ENCODE measurements at regions not wholly inside any gene's neighbourhood (a gene's known extent, or its start where the extent isn't known, plus 50 kb on each side); places are given as distances from the start of the nearest gene placed in this dataset.
"Not testable (repeated sequence)": the region's sequence is repeated elsewhere in the genome, so short reads cannot be mapped to it uniquely, and the experiment has no call there.

DNA sequence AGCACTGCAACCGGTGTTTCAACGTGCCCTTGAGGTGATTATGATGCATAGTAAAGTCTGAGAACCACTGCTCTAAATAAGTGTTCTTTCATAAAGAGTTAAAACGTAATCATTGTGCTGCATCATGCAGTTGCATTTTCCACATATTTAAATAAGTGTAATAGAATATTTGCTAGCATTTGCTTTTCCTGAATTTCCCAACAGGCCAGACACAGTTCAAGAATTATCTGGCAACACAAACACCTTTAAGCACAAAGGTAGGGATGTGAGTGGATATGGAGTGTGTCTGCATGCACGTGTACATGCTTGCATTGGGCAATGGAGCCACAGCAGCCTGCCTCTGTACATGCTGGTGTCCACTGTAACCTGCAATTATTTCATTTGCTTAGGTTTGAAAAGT, 193.6 kb upstream of the PIK3R1 start:
- H3K4me3 ChIP-seq (ENCODE audit: low read depth, low read length), result no peak overlapping the region
- no peaks in the 10 kb centered on the region for H3K27me3 ChIP-seq (ENCODE audit: control insufficient read depth, insufficient read depth, low read length)
- no peak overlapping the region for H3K9ac ChIP-seq (ENCODE audit: low read length)
- peaks cover 7% of the 10 kb centered on the region; the same call in 1 of the 2 replicates for H3K9me3 ChIP-seq (ENCODE audit: control insufficient read depth, insufficient read depth, low read depth, low read length)
- no peak overlapping the region for H3K27ac ChIP-seq (ENCODE audit: low read depth, low read length)
- no peaks in the 10 kb centered on the region for H3K36me3 ChIP-seq (ENCODE audit: control insufficient read depth, insufficient read depth, low read length)
- H3K4me1 ChIP-seq (ENCODE audit: control insufficient read depth, insufficient read depth, low read length), result peaks cover 28% of the 10 kb centered on the region

GRCh38 chr5:68021227-68021626, 194.3 kb upstream of the PIK3R1 start:
- Histone ChIP-seq H3K4me1 (ENCODE audit: control insufficient read depth, insufficient read depth, low read length) (peaks cover 21% of the 10 kb centered on the region), H3K36me3 (ENCODE audit: control insufficient read depth, insufficient read depth, low read length) (no peaks in the 10 kb centered on the region), H3K4me3 (ENCODE audit: low read depth, low read length) (no peak overlapping the region), H3K9ac (ENCODE audit: low read length) (no peak overlapping the region), H3K9me3 (ENCODE audit: control insufficient read depth, insufficient read depth, low read depth, low read length) (peaks cover 7% of the 10 kb centered on the region; the same call in 1 of the 2 replicates), H3K27me3 (ENCODE audit: control insufficient read depth, insufficient read depth, low read length) (no peaks in the 10 kb centered on the region), H3K27ac (ENCODE audit: low read depth, low read length) (no peak overlapping the region)

DNA sequence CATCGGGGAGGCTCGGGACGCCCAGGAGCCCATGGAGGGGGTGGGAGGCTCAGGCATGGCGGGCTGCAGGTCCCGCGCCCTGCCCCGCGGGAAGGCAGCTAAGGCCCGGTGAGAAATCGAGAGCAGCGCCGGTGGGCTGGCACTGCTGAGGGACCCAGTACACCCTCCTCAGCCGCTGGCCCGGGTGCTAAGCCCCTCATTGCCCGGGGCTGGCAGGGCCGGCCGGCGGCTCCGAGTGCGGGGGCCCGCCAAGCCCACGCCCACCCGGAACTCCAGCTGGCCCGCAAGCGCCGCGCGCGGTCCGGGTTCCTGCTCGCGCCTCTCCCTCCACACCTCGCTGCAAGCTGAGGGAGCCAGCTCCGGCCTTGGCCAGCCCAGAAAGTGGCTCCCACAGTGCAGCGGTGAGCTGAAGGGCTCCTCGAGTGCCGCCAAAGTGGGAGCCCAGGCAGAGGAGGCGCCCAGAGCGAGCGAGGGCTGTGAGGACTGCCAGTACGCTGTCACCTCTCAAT, 195.0 kb upstream of the PIK3R1 start:
- H3K9me3 ChIP-seq (ENCODE audit: control insufficient read depth, insufficient read depth, low read depth, low read length); H3K4me3 ChIP-seq (ENCODE audit: low read depth, low read length); H3K9ac ChIP-seq (ENCODE audit: low read length); H3K27ac ChIP-seq (ENCODE audit: low read depth, low read length); H3K36me3 ChIP-seq (ENCODE audit: control insufficient read depth, insufficient read depth, low read length); H3K27me3 ChIP-seq (ENCODE audit: control insufficient read depth, insufficient read depth, low read length): not testable (repeated sequence)
- peaks cover 19% of the 10 kb centered on the region for H3K4me1 ChIP-seq (ENCODE audit: control insufficient read depth, insufficient read depth, low read length)

DNA sequence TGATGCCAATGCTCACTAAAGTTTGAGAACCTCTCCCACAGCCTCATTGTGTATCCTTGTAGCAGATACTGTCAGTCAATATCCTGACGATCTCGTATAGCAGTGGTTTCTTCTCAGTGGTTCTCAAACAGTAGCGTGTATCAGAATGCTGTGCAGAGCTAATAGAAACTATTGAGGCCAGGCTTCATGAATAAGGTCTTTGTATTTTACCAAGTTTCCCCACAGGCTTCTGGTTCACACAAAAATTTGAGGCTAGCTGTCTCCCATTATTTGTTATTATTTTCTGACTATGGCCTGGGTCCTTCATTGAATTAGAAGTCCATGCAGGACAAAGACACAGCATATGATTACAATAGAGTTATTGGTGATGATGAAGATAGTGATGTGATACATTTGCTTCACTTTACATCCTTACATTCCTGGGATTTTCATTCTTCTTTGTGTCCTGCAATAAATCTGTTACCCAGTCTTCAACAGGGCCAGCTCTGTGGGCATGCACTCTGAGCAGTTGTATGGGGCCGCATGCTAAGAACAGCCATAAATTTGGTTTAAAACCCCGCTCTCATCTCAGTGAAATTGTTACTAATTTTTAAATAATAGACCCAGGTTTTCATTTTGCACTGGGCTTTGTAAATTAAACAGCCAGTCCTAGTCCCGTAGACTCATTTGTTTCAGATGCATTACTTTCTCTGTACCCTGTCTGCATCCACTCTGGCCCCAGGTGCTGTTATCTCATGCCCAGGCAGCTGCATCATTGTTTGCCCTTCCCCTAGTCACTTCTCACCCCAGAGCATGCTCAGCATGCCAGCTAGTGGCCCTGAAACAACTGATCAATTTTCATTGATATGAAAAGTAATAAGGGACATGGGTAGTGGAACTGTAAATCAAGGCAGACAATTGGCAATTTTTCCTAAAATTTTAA, 199.9 kb upstream of the PIK3R1 start:
- Histone ChIP-seq H3K4me3 (ENCODE audit: low read depth, low read length) (no peak overlapping the region), H3K27ac (ENCODE audit: low read depth, low read length) (no peak overlapping the region), H3K27me3 (ENCODE audit: control insufficient read depth, insufficient read depth, low read length) (no peaks in the 10 kb centered on the region), H3K36me3 (ENCODE audit: control insufficient read depth, insufficient read depth, low read length) (no peaks in the 10 kb centered on the region), H3K9me3 (ENCODE audit: control insufficient read depth, insufficient read depth, low read depth, low read length) (peaks cover 2% of the 10 kb centered on the region; the same call in 1 of the 2 replicates), H3K4me1 (ENCODE audit: control insufficient read depth, insufficient read depth, low read length) (no peaks in the 10 kb centered on the region), H3K9ac (ENCODE audit: low read length) (no peak overlapping the region)

DNA sequence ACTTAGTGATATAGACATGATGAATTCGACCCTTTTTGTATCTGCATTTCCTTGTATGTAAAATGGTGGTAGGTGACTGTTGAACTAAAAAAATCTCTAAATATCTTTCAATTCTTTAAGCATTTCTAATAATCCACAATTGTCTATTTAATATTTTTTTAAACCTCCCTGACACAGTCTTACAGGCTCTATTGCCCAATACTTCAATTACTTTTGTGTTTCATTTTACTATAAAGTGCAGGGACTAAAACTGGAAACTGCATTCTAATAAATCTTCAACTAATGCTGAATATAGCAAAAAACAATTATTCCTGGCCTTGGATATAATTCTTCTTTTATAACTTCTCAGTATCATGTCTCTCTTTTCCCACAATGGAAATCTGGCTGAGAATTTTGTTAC, 202.7 kb upstream of the PIK3R1 start:
- H3K36me3 ChIP-seq (ENCODE audit: control insufficient read depth, insufficient read depth, low read length), result no peaks in the 10 kb centered on the region
- H3K9ac ChIP-seq (ENCODE audit: low read length), result no peak overlapping the region
- H3K9me3 ChIP-seq (ENCODE audit: control insufficient read depth, insufficient read depth, low read depth, low read length), result no peaks in the 10 kb centered on the region
- H3K27me3 ChIP-seq (ENCODE audit: control insufficient read depth, insufficient read depth, low read length), result no peaks in the 10 kb centered on the region
- no peaks in the 10 kb centered on the region for H3K4me1 ChIP-seq (ENCODE audit: control insufficient read depth, insufficient read depth, low read length)
- no peak overlapping the region for H3K27ac ChIP-seq (ENCODE audit: low read depth, low read length)
- no peak overlapping the region for H3K4me3 ChIP-seq (ENCODE audit: low read depth, low read length)

DNA sequence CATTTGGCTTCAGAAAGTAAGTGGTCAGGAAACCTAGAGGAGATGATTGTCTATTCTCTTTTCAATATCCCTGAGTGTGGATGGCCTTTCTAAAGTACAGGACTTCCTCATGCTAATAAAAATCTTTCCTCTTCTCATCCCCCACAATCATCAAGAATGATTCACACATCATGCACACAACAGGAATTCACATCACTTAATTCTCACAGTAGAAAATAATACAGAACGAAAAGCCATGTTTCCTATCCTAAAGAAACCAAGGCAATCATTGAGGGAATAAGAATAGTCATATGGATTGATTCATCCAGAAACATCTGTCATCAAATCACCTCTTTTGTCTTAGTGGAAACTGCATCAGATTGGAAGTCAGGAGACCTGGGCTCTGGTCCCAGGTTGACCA, 203.1 kb upstream of the PIK3R1 start:
- H3K36me3 ChIP-seq (ENCODE audit: control insufficient read depth, insufficient read depth, low read length), result no peaks in the 10 kb centered on the region
- H3K4me3 ChIP-seq (ENCODE audit: low read depth, low read length), result no peak overlapping the region
- no peaks in the 10 kb centered on the region for H3K27me3 ChIP-seq (ENCODE audit: control insufficient read depth, insufficient read depth, low read length)
- H3K9ac ChIP-seq (ENCODE audit: low read length), result no peak overlapping the region
- no peaks in the 10 kb centered on the region for H3K9me3 ChIP-seq (ENCODE audit: control insufficient read depth, insufficient read depth, low read depth, low read length)
- no peak overlapping the region for H3K27ac ChIP-seq (ENCODE audit: low read depth, low read length)
- no peaks in the 10 kb centered on the region for H3K4me1 ChIP-seq (ENCODE audit: control insufficient read depth, insufficient read depth, low read length)

DNA sequence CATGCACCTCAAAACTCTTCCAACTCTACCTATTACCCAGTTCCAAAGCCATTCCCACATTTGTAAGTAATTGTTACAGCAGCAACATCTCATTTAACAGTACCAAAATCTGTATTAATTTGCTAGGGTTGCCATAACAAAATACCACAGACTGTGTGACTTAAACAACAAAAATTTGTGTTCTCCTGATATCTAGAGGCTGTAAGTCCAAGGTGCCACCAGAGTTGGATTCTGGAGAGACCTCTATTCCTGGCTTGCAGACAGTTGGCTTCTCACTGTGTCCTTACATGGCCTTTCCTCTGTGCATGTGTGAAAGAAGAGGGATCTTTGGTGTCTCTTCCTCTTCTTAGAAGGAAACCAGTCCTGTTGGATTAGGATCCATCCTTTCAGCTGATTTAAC, 203.8 kb upstream of the PIK3R1 start:
- Histone ChIP-seq H3K36me3 (ENCODE audit: control insufficient read depth, insufficient read depth, low read length) (no peaks in the 10 kb centered on the region), H3K27ac (ENCODE audit: low read depth, low read length) (no peak overlapping the region), H3K9me3 (ENCODE audit: control insufficient read depth, insufficient read depth, low read depth, low read length) (no peaks in the 10 kb centered on the region), H3K4me1 (ENCODE audit: control insufficient read depth, insufficient read depth, low read length) (no peaks in the 10 kb centered on the region), H3K27me3 (ENCODE audit: control insufficient read depth, insufficient read depth, low read length) (no peaks in the 10 kb centered on the region), H3K4me3 (ENCODE audit: low read depth, low read length) (no peak overlapping the region), H3K9ac (ENCODE audit: low read length) (no peak overlapping the region)

GRCh38 chr5:68011259-68011760, 204.2 kb upstream of the PIK3R1 start:
- Histone ChIP-seq H3K9ac (ENCODE audit: low read length) (no peak overlapping the region), H3K4me3 (ENCODE audit: low read depth, low read length) (no peak overlapping the region), H3K36me3 (ENCODE audit: control insufficient read depth, insufficient read depth, low read length) (no peaks in the 10 kb centered on the region), H3K9me3 (ENCODE audit: control insufficient read depth, insufficient read depth, low read depth, low read length) (no peaks in the 10 kb centered on the region), H3K27me3 (ENCODE audit: control insufficient read depth, insufficient read depth, low read length) (no peaks in the 10 kb centered on the region), H3K4me1 (ENCODE audit: control insufficient read depth, insufficient read depth, low read length) (no peaks in the 10 kb centered on the region), H3K27ac (ENCODE audit: low read depth, low read length) (no peak overlapping the region)

GRCh38 chr5:68010740-68011139, 204.8 kb upstream of the PIK3R1 start:
- H3K9ac ChIP-seq (ENCODE audit: low read length), result no peak overlapping the region
- no peak overlapping the region for H3K27ac ChIP-seq (ENCODE audit: low read depth, low read length)
- no peak overlapping the region for H3K4me3 ChIP-seq (ENCODE audit: low read depth, low read length)
- H3K4me1 ChIP-seq (ENCODE audit: control insufficient read depth, insufficient read depth, low read length), result no peaks in the 10 kb centered on the region
- no peaks in the 10 kb centered on the region for H3K9me3 ChIP-seq (ENCODE audit: control insufficient read depth, insufficient read depth, low read depth, low read length)
- H3K27me3 ChIP-seq (ENCODE audit: control insufficient read depth, insufficient read depth, low read length), result no peaks in the 10 kb centered on the region
- no peaks in the 10 kb centered on the region for H3K36me3 ChIP-seq (ENCODE audit: control insufficient read depth, insufficient read depth, low read length)

DNA sequence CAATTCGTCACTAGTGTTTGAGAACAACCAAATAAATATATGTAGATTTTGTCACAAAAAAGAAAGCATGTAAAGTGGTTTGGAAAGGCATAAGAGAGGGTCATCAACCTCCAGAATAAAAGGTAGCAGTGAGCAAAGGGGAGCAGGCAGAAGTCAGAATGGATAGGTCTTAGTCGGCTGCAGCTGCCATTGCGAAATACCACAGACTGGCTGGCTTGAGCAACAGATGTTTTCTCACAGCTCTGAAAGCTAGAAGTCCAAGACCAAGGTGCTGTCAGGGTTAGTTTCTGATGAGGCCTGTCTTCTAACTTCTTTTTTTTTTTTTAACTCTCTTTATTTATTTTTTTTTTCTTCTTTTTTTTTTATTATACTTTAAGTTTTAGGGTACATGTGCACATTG, 208.1 kb upstream of the PIK3R1 start:
- Histone ChIP-seq H3K27ac (ENCODE audit: low read depth, low read length) (no peak overlapping the region), H3K9ac (ENCODE audit: low read length) (no peak overlapping the region), H3K4me3 (ENCODE audit: low read depth, low read length) (no peak overlapping the region)

GRCh38 chr5:68002836-68003235, 212.7 kb upstream of the PIK3R1 start:
- no peaks in the 10 kb centered on the region; the same call in 1 of the 2 replicates for H3K4me1 ChIP-seq (ENCODE audit: control insufficient read depth, insufficient read depth, low read length)
- no peaks in the 10 kb centered on the region for H3K9me3 ChIP-seq (ENCODE audit: control insufficient read depth, insufficient read depth, low read depth, low read length)
- no peak overlapping the region for H3K27ac ChIP-seq (ENCODE audit: low read depth, low read length)

More for the DNA sequence above, 208.1 kb upstream of the PIK3R1 start:
- Histone ChIP-seq H3K9me3 (ENCODE audit: control insufficient read depth, insufficient read depth, low read depth, low read length) (no peaks in the 10 kb centered on the region), H3K36me3 (ENCODE audit: control insufficient read depth, insufficient read depth, low read length) (no peaks in the 10 kb centered on the region), H3K27me3 (ENCODE audit: control insufficient read depth, insufficient read depth, low read length) (no peaks in the 10 kb centered on the region), H3K4me1 (ENCODE audit: control insufficient read depth, insufficient read depth, low read length) (no peaks in the 10 kb centered on the region)

More at GRCh38 chr5:68002836-68003235, 212.7 kb upstream of the PIK3R1 start:
- H3K36me3 ChIP-seq (ENCODE audit: control insufficient read depth, insufficient read depth, low read length), result no peaks in the 10 kb centered on the region
- no peaks in the 10 kb centered on the region for H3K27me3 ChIP-seq (ENCODE audit: control insufficient read depth, insufficient read depth, low read length)
- no peak overlapping the region for H3K4me3 ChIP-seq (ENCODE audit: low read depth, low read length)
- H3K9ac ChIP-seq (ENCODE audit: low read length), result no peak overlapping the region

Measured in HUES6 (cell line).